VCaP (cell line): ENCODE measurements at regions not wholly inside any gene's neighbourhood (a gene's known extent, or its start where the extent isn't known, plus 50 kb on each side); places are given as distances from the start of the nearest gene placed in this dataset.
A peak's percentile ranks its signal among the peaks of the same experiment; 100 is the strongest.

ENCODE experiments used
- H3K27ac ChIP-seq: fragments of 450-650 bp; 2 replicates; pipeline ENCODE4 v1.5.1; 2017
- CTCF ChIP-seq: fragments of 450-650 bp; conservative IDR thresholded peaks from 2 replicates; pipeline ENCODE4 v1.5.1; 2017; ENCODE audit warnings: mild to moderate bottlenecking, moderate library complexity

GRCh38 chr2:106995556-106995955 is 109.6 kb upstream of the ST6GAL2 start:
- no peak for TF ChIP-seq CTCF
- 0 out of 2 replicates have a peak overlapping the region, but pooled peaks have one; percentile 15 for H3K27ac ChIP-seq

- peak; percentile 16; the same call in 1 of the 2 replicates for TF ChIP-seq CTCF
- H3K27ac ChIP-seq, result peak overlapping the region; percentile 15; the same call in 1 of the 2 replicates
These were observed 110.3 kb upstream of the ST6GAL2 start for GRCh38 chr2:106996171-106996769.

GRCh38 chr2:106997204-106997603 is 111.2 kb upstream of the ST6GAL2 start:
- TF ChIP-seq CTCF, result no peak
- no peak overlapping the region for H3K27ac ChIP-seq

- no peak overlapping the region for H3K27ac ChIP-seq
These were observed 115.1 kb upstream of the ST6GAL2 start for GRCh38 chr2:107001062-107001461.

GRCh38 chr2:107001551-107001950 is 115.6 kb upstream of the ST6GAL2 start:
- H3K27ac ChIP-seq, result no peak overlapping the region
- no peak for TF ChIP-seq CTCF

More at GRCh38 chr2:107001062-107001461, 115.1 kb upstream of the ST6GAL2 start:
- no peak for TF ChIP-seq CTCF

- H3K27ac ChIP-seq, result no peak overlapping the region
- TF ChIP-seq CTCF, result no peak
These were observed 116.2 kb upstream of the ST6GAL2 start for GRCh38 chr2:107001964-107002696.

GRCh38 chr2:107002735-107003134 is 116.8 kb upstream of the ST6GAL2 start:
- TF ChIP-seq CTCF, result no peak

More at GRCh38 chr2:107002735-107003134, 116.8 kb upstream of the ST6GAL2 start:
- no peak overlapping the region for H3K27ac ChIP-seq
